OCI-LY7 (cell line): ENCODE measurements at regions not wholly inside any gene's neighbourhood (a gene's known extent, or its start where the extent isn't known, plus 50 kb on each side); places are given as distances from the start of the nearest gene placed in this dataset.

Experiments used
- BruUV-seq: library from RNA; stranded (reverse); fragments of 400-500 nt; replicated peaks from 2 replicates; lab custom pipeline; 2021; lab: Mats Ljungman, UMichigan
- CTCF ChIA-PET: fragments of 300-600 bp; sonication (Branson Sonifier 250); formaldehyde crosslinking; loops from one replicate; lab custom pipeline; 2022; ENCODE audit warnings: antibody characterized with exemption; ENCODE audit not compliant: unreplicated experiment; lab: Charles Lee
- POLR2A ChIA-PET: fragments of 300-600 bp; sonication (Branson Sonifier 250); formaldehyde crosslinking; loops from one replicate; lab custom pipeline; 2022; ENCODE audit warnings: antibody characterized with exemption; lab: Charles Lee
- DNase-seq: peaks from one replicate; pipeline ENCODE4 v3.0.0-alpha.2; 2015; ENCODE audit warnings: low spot score
- H2AFZ ChIP-seq: fragments of 200-600 bp; sonication (generic), shearing (Covaris generic); 2 replicates; pipeline ENCODE4 v1.6.1; 2014; ENCODE audit warnings: mild to moderate bottlenecking, antibody characterized with exemption, low read length, moderate library complexity
- H3K27ac ChIP-seq: fragments of 200-600 bp; sonication (generic); 2 replicates; pipeline ENCODE4 v1.5.1; 2014; ENCODE audit warnings: mixed run types, low read depth, mild to moderate bottlenecking, moderate library complexity, low read length, inconsistent platforms; ENCODE audit not compliant: poor library complexity, severe bottlenecking
- H3K36me3 ChIP-seq: fragments of 200-600 bp; sonication (generic); 2 replicates; pipeline ENCODE4 v1.6.1; 2014; ENCODE audit warnings: mild to moderate bottlenecking, antibody characterized with exemption, low read length, moderate library complexity, mixed read lengths; ENCODE audit not compliant: insufficient read depth
- H3K4me1 ChIP-seq: fragments of 200-600 bp; sonication (generic); 2 replicates; pipeline ENCODE4 v1.5.1; 2014; ENCODE audit warnings: mild to moderate bottlenecking, low read length; ENCODE audit not compliant: insufficient read depth, poor library complexity, severe bottlenecking
- H3K4me2 ChIP-seq: fragments of 200-600 bp; sonication (generic); 2 replicates; pipeline ENCODE4 v1.6.1; 2014; ENCODE audit warnings: mild to moderate bottlenecking, low read length
- H3K4me3 ChIP-seq: fragments of 200-600 bp; sonication (generic); 2 replicates; pipeline ENCODE4 v1.5.1; 2014; ENCODE audit warnings: mild to moderate bottlenecking, low read depth, low read length; ENCODE audit not compliant: poor library complexity, severe bottlenecking
- H3K79me2 ChIP-seq: fragments of 200-600 bp; sonication (generic); 2 replicates; pipeline ENCODE4 v1.6.1; 2016; ENCODE audit warnings: low read depth, mild to moderate bottlenecking, low read length, moderate library complexity, mixed read lengths; ENCODE audit not compliant: insufficient read depth
- H3K9me2 ChIP-seq: fragments of 200-600 bp; sonication (generic); 2 replicates; pipeline ENCODE4 v1.6.1; 2016; ENCODE audit warnings: mild to moderate bottlenecking, low read length, mixed read lengths; ENCODE audit not compliant: insufficient read depth
- H3K9me3 ChIP-seq: fragments of 200-600 bp; sonication (generic); 2 replicates; pipeline ENCODE4 v1.6.1; 2014; ENCODE audit warnings: mild to moderate bottlenecking, mixed run types, low read length, mixed read lengths
- H4K20me1 ChIP-seq: fragments of 200-600 bp; sonication (generic); 2 replicates; pipeline ENCODE4 v1.6.1; 2014; ENCODE audit warnings: mild to moderate bottlenecking, antibody characterized with exemption, low read length, moderate library complexity, mixed read lengths; ENCODE audit not compliant: insufficient read depth
- CTCF ChIP-seq: fragments of 200-600 bp; sonication (generic); conservative IDR thresholded peaks from 2 replicates; pipeline ENCODE4 v1.5.1; 2014; ENCODE audit warnings: mild to moderate bottlenecking, antibody characterized with exemption, low read length, moderate library complexity, mixed read lengths
- EZH2phosphoT487 ChIP-seq: fragments of 200-600 bp; sonication (generic); IDR thresholded peaks from 2 replicates; pipeline ENCODE4 v1.6.1; 2018; ENCODE audit warnings: low read depth, borderline replicate concordance, mild to moderate bottlenecking, mixed run types, antibody characterized with exemption, low read length, moderate library complexity, mixed read lengths
- intact Hi-C: fragments of 100-400 bp; cut with micrococcal nuclease; formaldehyde crosslinking; loops from one replicate; pipeline ENCODE4 v1.10.0; 2022; ENCODE audit not compliant: unreplicated experiment

GRCh38 chr14:40074169-40074568 is 641.9 kb upstream of the FBXO33 start:
- Histone ChIP-seq H3K9me2 (no peaks in the 10 kb centered on the region), H3K4me3 (no peak overlapping the region), H4K20me1 (no peaks in the 10 kb centered on the region), H3K4me2 (no peak overlapping the region), H3K4me1 (no peaks in the 10 kb centered on the region), H3K27ac (no peak overlapping the region), H3K36me3 (no peaks in the 10 kb centered on the region), H3K79me2 (no peaks in the 10 kb centered on the region), H2AFZ (no peak overlapping the region), H3K9me3 (no peaks in the 10 kb centered on the region)
- no TSS peak for BruUV-seq
- no peak for TF ChIP-seq CTCF
- TF ChIP-seq EZH2phosphoT487, result no peak
- ChIA-PET CTCF (no interaction called here), POLR2A (interaction anchor here (0.5 kb wide), 1 partner anchor 91 kb away, joined by 3 read pairs; no protein-coding TSS in a partner anchor)
- no peak for DNase-seq
- intact Hi-C loops, result no loop called here

GRCh38 chr14:40072175-40072574 is 639.9 kb upstream of the FBXO33 start:
- no peak overlapping the region for H2AFZ ChIP-seq
- intact Hi-C loops, result no loop called here
- no TSS peak for BruUV-seq
- ChIA-PET CTCF (no interaction called here), POLR2A (interaction anchor here (0.6 kb wide), 1 partner anchor 79 kb away, joined by 4 read pairs; no protein-coding TSS in a partner anchor)
- no peaks in the 10 kb centered on the region for H3K9me3 ChIP-seq
- no peak for DNase-seq
- H3K36me3 ChIP-seq, result no peaks in the 10 kb centered on the region
- TF ChIP-seq CTCF (no peak), EZH2phosphoT487 (no peak)
- no peak overlapping the region for H3K4me3 ChIP-seq
- no peaks in the 10 kb centered on the region for H3K79me2 ChIP-seq
- H3K9me2 ChIP-seq, result no peaks in the 10 kb centered on the region
- H3K27ac ChIP-seq, result no peak overlapping the region
- H3K4me1 ChIP-seq, result no peaks in the 10 kb centered on the region
- H3K4me2 ChIP-seq, result no peak overlapping the region
- no peaks in the 10 kb centered on the region for H4K20me1 ChIP-seq
